ENCODE measurements at regions not wholly inside any gene's neighbourhood (a gene's known extent, or its start where the extent isn't known, plus 50 kb on each side); places are given as distances from the start of the nearest gene placed in this dataset.

GRCh38 chr5:143561219-143561618, 157.7 kb upstream of the NR3C1 start:
- no peak for DNase-seq (ENCODE audit: extremely low spot score in 2 of 2)
- TF ChIP-seq, protein P1, sequence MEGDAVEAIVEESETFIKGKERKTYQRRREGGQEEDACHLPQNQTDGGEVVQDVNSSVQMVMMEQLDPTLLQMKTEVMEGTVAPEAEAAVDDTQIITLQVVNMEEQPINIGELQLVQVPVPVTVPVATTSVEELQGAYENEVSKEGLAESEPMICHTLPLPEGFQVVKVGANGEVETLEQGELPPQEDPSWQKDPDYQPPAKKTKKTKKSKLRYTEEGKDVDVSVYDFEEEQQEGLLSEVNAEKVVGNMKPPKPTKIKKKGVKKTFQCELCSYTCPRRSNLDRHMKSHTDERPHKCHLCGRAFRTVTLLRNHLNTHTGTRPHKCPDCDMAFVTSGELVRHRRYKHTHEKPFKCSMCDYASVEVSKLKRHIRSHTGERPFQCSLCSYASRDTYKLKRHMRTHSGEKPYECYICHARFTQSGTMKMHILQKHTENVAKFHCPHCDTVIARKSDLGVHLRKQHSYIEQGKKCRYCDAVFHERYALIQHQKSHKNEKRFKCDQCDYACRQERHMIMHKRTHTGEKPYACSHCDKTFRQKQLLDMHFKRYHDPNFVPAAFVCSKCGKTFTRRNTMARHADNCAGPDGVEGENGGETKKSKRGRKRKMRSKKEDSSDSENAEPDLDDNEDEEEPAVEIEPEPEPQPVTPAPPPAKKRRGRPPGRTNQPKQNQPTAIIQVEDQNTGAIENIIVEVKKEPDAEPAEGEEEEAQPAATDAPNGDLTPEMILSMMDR (IDR thresholded peaks at IDR 0.05), result no peak
- no peak for TF ChIP-seq POLR2AphosphoS5 (IDR thresholded peaks at IDR 0.05; ENCODE audit: insufficient read depth in 1 of 2, low read depth in 1 of 2)
- no peak for TF ChIP-seq POLR2A (IDR thresholded peaks at IDR 0.05)
- intact Hi-C loops (cut with DNase I), result no loop called here
- Histone ChIP-seq H3K4me1 (peaks cover 6% of the 10 kb centered on the region), H3K4me3 (no peak overlapping the region), H3K36me3 (no peaks in the 10 kb centered on the region), H3K27ac (no peak overlapping the region), H3K27me3 (no peaks in the 10 kb centered on the region), H3K9me3 (no peaks in the 10 kb centered on the region)

GRCh38 chr5:143560378-143560777, 156.9 kb upstream of the NR3C1 start:
- TF ChIP-seq, protein P1 (IDR thresholded peaks at IDR 0.05), result no peak
- TF ChIP-seq POLR2A (IDR thresholded peaks at IDR 0.05), result no peak
- H3K27ac ChIP-seq, result no peak overlapping the region
- intact Hi-C loops (cut with DNase I), result no loop called here

DNA sequence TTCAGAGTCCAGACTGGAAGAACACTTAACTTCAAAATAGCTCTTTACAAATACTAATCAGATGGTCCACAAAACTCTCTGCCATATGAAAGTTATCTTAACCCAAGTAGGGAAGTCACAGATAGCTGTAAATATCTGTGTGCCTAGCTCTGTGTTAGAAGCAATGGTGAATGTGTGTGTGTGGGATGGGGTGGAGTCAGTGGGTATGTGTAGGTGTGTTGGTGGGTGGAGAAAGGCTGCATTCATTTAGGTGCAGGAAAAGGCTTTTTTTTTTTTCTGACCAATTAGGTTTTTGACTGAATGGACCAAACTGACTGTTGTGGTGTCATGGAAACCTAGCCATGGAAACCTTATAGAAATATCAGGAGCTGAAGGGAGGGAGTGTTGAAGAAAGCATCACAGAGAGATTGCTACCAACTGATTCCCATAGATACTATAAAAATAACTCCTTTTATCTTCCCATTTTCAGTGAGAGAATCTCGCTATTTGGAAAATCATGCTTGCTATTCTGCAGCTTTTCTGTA, 156.2 kb upstream of the NR3C1 start:
- H3K27ac ChIP-seq, result no peak overlapping the region
- H3K4me1 ChIP-seq, result peaks cover 6% of the 10 kb centered on the region
- H3K36me3 ChIP-seq, result no peaks in the 10 kb centered on the region
- no peak for DNase-seq (ENCODE audit: extremely low spot score in 2 of 2)
- H3K9me3 ChIP-seq, result no peaks in the 10 kb centered on the region
- intact Hi-C loops (cut with DNase I), result no loop called here
- TF ChIP-seq POLR2AphosphoS5 (IDR thresholded peaks at IDR 0.05; ENCODE audit: insufficient read depth in 1 of 2, low read depth in 1 of 2) (no peak), POLR2A (IDR thresholded peaks at IDR 0.05) (no peak)
- TF ChIP-seq, protein P1 (IDR thresholded peaks at IDR 0.05), result no peak
- no peak overlapping the region for H3K4me3 ChIP-seq
- no peaks in the 10 kb centered on the region for H3K27me3 ChIP-seq

More at GRCh38 chr5:143560378-143560777, 156.9 kb upstream of the NR3C1 start:
- H3K36me3 ChIP-seq, result no peaks in the 10 kb centered on the region
- DNase-seq (ENCODE audit: extremely low spot score in 2 of 2), result no peak
- H3K4me3 ChIP-seq, result no peak overlapping the region
- H3K27me3 ChIP-seq, result no peaks in the 10 kb centered on the region
- peaks cover 6% of the 10 kb centered on the region for H3K4me1 ChIP-seq
- no peaks in the 10 kb centered on the region for H3K9me3 ChIP-seq

DNA sequence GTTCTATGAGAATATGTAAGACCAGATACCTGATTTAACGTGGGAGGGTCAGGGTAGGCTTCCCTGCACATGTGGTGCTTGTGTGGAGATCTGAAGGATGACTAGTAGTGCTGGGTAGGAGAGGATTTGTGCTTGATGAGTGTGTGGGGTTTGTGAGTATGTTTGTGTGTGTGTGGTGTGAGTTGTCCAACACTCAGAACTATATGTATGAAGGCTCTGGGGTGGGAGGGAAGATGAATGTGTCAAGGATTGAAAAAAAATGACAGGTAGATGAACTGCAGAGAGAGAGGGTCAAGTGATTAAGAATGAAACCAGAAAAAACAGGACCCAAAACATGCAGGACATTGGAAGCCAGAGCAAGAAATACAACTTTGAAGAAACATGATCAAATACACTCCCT, 154.6 kb upstream of the NR3C1 start:
- no peak for DNase-seq (ENCODE audit: extremely low spot score in 2 of 2)
- peaks cover 6% of the 10 kb centered on the region for H3K4me1 ChIP-seq
- H3K27me3 ChIP-seq, result no peaks in the 10 kb centered on the region
- no peaks in the 10 kb centered on the region for H3K9me3 ChIP-seq
- H3K27ac ChIP-seq, result no peak overlapping the region
- intact Hi-C loops (cut with DNase I), result no loop called here
- TF ChIP-seq, protein P1 (IDR thresholded peaks at IDR 0.05), result no peak
- TF ChIP-seq POLR2A (IDR thresholded peaks at IDR 0.05) (no peak), POLR2AphosphoS5 (IDR thresholded peaks at IDR 0.05; ENCODE audit: insufficient read depth in 1 of 2, low read depth in 1 of 2) (no peak)
- no peak overlapping the region for H3K4me3 ChIP-seq
- H3K36me3 ChIP-seq, result no peaks in the 10 kb centered on the region

DNA sequence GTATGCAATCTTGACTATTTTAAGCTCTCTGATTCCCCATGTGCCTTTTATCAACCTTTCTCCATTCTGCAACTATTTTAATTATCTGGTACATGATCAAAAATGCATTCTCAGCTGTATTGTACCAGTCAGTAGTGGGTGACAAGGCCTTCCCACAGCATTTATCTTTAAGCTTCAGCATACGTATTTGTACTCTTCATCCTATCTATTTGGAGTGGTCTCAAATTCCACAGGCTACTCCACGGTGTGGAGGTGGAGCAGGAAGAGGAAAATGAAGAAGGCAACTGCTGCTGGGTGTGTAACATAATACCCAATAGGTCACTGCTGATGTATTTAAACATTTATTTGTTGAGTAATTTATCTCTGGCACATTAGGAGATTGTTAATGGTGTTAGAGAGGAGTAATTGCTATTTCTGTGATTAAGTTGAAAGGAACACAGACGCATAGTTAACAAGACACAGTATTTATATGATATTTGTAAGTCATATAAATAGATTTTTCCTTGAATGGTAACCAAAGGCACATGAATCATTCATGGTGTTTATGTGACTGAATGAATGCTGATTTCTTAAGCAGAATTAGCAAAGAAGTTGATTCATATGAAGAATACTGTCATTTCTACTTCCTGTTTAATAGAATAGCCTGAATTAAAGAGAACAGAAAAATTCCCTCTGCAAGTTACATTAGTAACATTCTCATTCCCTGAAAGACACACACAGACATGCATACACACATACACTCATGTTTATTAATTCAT, 153.8 kb upstream of the NR3C1 start:
- Histone ChIP-seq H3K27me3 (no peaks in the 10 kb centered on the region), H3K27ac (no peak overlapping the region), H3K36me3 (no peaks in the 10 kb centered on the region), H3K4me1 (peaks cover 6% of the 10 kb centered on the region), H3K4me3 (no peak overlapping the region), H3K9me3 (no peaks in the 10 kb centered on the region)
- intact Hi-C loops (cut with DNase I), result no loop called here
- DNase-seq (ENCODE audit: extremely low spot score in 2 of 2), result no peak
- TF ChIP-seq POLR2AphosphoS5 (IDR thresholded peaks at IDR 0.05; ENCODE audit: insufficient read depth in 1 of 2, low read depth in 1 of 2) (no peak), POLR2A (IDR thresholded peaks at IDR 0.05) (no peak)
- TF ChIP-seq, protein P1 (IDR thresholded peaks at IDR 0.05), result no peak
